Keratinocyte (primary cell): ENCODE measurements at regions not wholly inside any gene's neighbourhood (a gene's known extent, or its start where the extent isn't known, plus 50 kb on each side); places are given as distances from the start of the nearest gene placed in this dataset.

Experiments
- DNase-seq: peaks from one replicate; pipeline ENCODE4 v3.0.0-alpha.2; 2011; ENCODE audit warnings: low read depth, missing footprints, low spot score
- FAIRE-seq: peaks from 2 replicates; lab custom pipeline; 2011; peaks lifted over from hg19 to GRCh38; lab: Jason Lieb, UNC
- H2AFZ ChIP-seq: 2 replicates; pipeline ENCODE4 v1.6.0; 2012; ENCODE audit warnings: low read length, control low read depth, inconsistent platforms; ENCODE audit not compliant: control insufficient read depth
- H3K27ac ChIP-seq: 2 replicates; pipeline ENCODE4 v1.5.1; 2011; ENCODE audit warnings: low read length; ENCODE audit not compliant: control insufficient read depth, insufficient read depth
- H3K27me3 ChIP-seq: 3 replicates; pipeline ENCODE4 v1.6.0; 2011; ENCODE audit warnings: low read length; ENCODE audit not compliant: control insufficient read depth, insufficient read depth; ENCODE audit errors: extremely low read depth
- H3K36me3 ChIP-seq, 2 experiments: 2 replicates in 1 of 2; 3 replicates in 1 of 2; pipeline ENCODE4 v1.5.1; 2011; ENCODE audit warnings: low read length in 2 of 2, mild to moderate bottlenecking in 1 of 2; ENCODE audit not compliant: control insufficient read depth in 2 of 2, insufficient read depth in 2 of 2; ENCODE audit errors: extremely low read depth in 1 of 2
- H3K4me1 ChIP-seq: 3 replicates; pipeline ENCODE4 v1.5.1; 2011; ENCODE audit warnings: low read length; ENCODE audit not compliant: control insufficient read depth, insufficient read depth; ENCODE audit errors: extremely low read depth
- H3K4me2 ChIP-seq: 3 replicates; pipeline ENCODE4 v1.6.0; 2011; ENCODE audit warnings: low read depth, low read length; ENCODE audit not compliant: control insufficient read depth, insufficient read depth; ENCODE audit errors: extremely low read depth
- H3K4me3 ChIP-seq, 3 experiments: fragments of 200-600 bp in 1 of 3; sonication (generic) in 1 of 3; 2 replicates in 2 of 3; 3 replicates in 1 of 3; pipeline ENCODE4 v1.5.1; 2011 to 2016; ENCODE audit warnings: low read length in 3 of 3, mild to moderate bottlenecking in 3 of 3, control low read depth in 2 of 3, inconsistent platforms in 1 of 3, low read depth in 1 of 3, mixed read lengths in 1 of 3, mixed run types in 1 of 3, moderate library complexity in 1 of 3; ENCODE audit not compliant: control insufficient read depth in 2 of 3, insufficient read depth in 2 of 3; ENCODE audit errors: extremely low read depth in 1 of 3
- H3K79me2 ChIP-seq: 2 replicates; pipeline ENCODE4 v1.6.0; 2012; ENCODE audit warnings: low read length; ENCODE audit not compliant: control insufficient read depth, insufficient read depth
- H3K9ac ChIP-seq: 3 replicates; pipeline ENCODE4 v1.6.0; 2011; ENCODE audit warnings: low read length; ENCODE audit not compliant: control insufficient read depth, insufficient read depth; ENCODE audit errors: extremely low read depth
- H3K9me1 ChIP-seq: 3 replicates; pipeline ENCODE4 v1.6.0; 2011; ENCODE audit warnings: low read length; ENCODE audit not compliant: control insufficient read depth, insufficient read depth; ENCODE audit errors: extremely low read depth
- H3K9me3 ChIP-seq: 2 replicates; pipeline ENCODE4 v1.5.1; 2012; ENCODE audit warnings: low read depth, low read length; ENCODE audit not compliant: control insufficient read depth
- H4K20me1 ChIP-seq: 3 replicates; pipeline ENCODE4 v1.6.0; 2011; ENCODE audit warnings: low read length; ENCODE audit not compliant: control insufficient read depth, insufficient read depth; ENCODE audit errors: extremely low read depth
- CTCF ChIP-seq, 3 experiments: IDR thresholded peaks in 1 of 3; conservative IDR thresholded peaks in 1 of 3; optimal IDR thresholded peaks in 1 of 3; 2 replicates in 2 of 3; 3 replicates in 1 of 3; pipeline versions ENCODE3 to v1.5.1; 2011; ENCODE audit warnings: low read length in 3 of 3, mild to moderate bottlenecking in 3 of 3, moderate library complexity in 2 of 3, control low read depth in 1 of 3, inconsistent platforms in 1 of 3; ENCODE audit not compliant: insufficient read depth in 2 of 3; ENCODE audit errors: extremely low read depth in 1 of 3
- EZH2 ChIP-seq: IDR thresholded peaks from one replicate; pipeline ENCODE4 v1.6.1; 2012; ENCODE audit warnings: inconsistent platforms, mild to moderate bottlenecking, low read length, moderate library complexity
- dilution Hi-C: fragments of 300-500 bp; cut with MboI; formaldehyde crosslinking; loops from one replicate; pipeline ENCODE4 v1.7.0; 2020; ENCODE audit warnings: low sequenced_read_pairs; ENCODE audit not compliant: extremely low pct_ligation_motif_present

GRCh38 chr22:48806227-48806781 lies 1021.4 kb downstream of the BRD1 start:
- H4K20me1 ChIP-seq = no peaks in the 10 kb centered on the region
- no peak overlapping the region for H3K27ac ChIP-seq
- peaks cover 20% of the 10 kb centered on the region for H3K9me3 ChIP-seq
- no peak for DNase-seq
- H3K36me3 ChIP-seq = no peaks in the 10 kb centered on the region
- H3K27me3 ChIP-seq = no peaks in the 10 kb centered on the region
- H3K9ac ChIP-seq = no peak overlapping the region
- no peak for TF ChIP-seq EZH2
- no peaks in the 10 kb centered on the region for H3K9me1 ChIP-seq
- no peaks in the 10 kb centered on the region for H3K79me2 ChIP-seq
- no peak for FAIRE-seq
- dilution Hi-C loops = no loop called here
- no peak overlapping the region for H3K4me3 ChIP-seq
- H3K4me1 ChIP-seq = no peaks in the 10 kb centered on the region
- H3K4me2 ChIP-seq = no peak overlapping the region
- no peak overlapping the region for H2AFZ ChIP-seq

GRCh38 chr22:48805516-48805915 lies 1022.2 kb downstream of the BRD1 start:
- Histone ChIP-seq H3K4me3 (no peak overlapping the region), H2AFZ (no peak overlapping the region)
- dilution Hi-C loops = no loop called here

More at GRCh38 chr22:48805516-48805915, 1022.2 kb downstream of the BRD1 start:
- Histone ChIP-seq H3K9me3 (peaks cover 26% of the 10 kb centered on the region), H3K4me2 (no peak overlapping the region), H3K9ac (no peak overlapping the region), H4K20me1 (no peaks in the 10 kb centered on the region), H3K4me1 (no peaks in the 10 kb centered on the region), H3K36me3 (no peaks in the 10 kb centered on the region), H3K27ac (no peak overlapping the region), H3K9me1 (no peaks in the 10 kb centered on the region), H3K27me3 (no peaks in the 10 kb centered on the region), H3K79me2 (no peaks in the 10 kb centered on the region)
- DNase-seq = no peak
- FAIRE-seq = no peak
- TF ChIP-seq EZH2 (no peak), CTCF (optimal IDR thresholded peaks at IDR 0.05 in 1 of 3, IDR thresholded peaks at IDR 0.05 in 1 of 3, conservative IDR thresholded peaks at IDR 0.05 in 1 of 3; ENCODE audit: extremely low read depth in 1 of 3, insufficient read depth in 2 of 3, low read length in 3 of 3) (no peak)
